GOT3 (cell line): ENCODE measurements at regions not wholly inside any gene's neighbourhood (a gene's known extent, or its start where the extent isn't known, plus 50 kb on each side); places are given as distances from the start of the nearest gene placed in this dataset.
A peak's percentile ranks its signal among the peaks of the same experiment; 100 is the strongest.
"Not testable (repeated sequence)": the region's sequence is repeated elsewhere in the genome, so short reads cannot be mapped to it uniquely, and the experiment has no call there.

Experiments used
- DNase-seq: peaks from one replicate; lab custom pipeline; 2025; ENCODE audit warnings: mixed read lengths; lab: John Stamatoyannopoulos, UW

DNA sequence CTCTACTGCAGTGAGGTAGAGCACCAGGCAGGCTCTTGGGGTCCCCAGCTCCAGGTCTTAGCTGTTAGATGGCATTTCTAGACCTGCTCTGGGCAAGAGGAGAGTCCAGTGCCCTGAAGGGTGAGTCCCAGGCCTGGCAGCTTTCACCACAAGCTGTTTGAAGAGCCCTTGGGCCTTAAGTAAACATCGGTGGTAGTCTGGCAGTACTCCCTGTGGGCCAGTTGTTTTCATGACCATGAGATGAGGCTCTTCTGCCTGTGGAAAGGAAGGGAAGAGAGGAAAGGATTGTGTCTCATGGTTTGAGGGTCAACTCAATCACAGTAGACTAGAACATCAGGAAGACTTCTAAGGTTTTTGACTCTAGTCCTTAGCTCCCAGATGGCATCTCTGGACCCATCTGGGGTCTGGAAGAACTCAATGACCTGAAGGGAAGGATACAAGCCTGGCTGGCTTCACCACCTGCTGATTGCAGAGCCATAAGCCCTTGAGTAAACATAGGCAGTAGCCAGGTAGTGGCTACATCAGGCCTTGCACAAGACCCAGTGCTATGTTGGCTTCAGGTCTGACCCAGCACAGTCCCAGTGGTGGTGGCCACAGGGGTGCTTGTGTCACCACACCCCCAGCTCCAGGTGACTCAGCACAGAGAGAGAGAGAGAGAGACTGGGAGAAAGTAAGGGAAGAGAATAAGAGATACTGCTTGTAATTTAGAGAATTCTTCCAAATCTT, 114.3 kb upstream of the PCSK5 start:
- DNase-seq, result no peak

GRCh38 chr9:75780185-75780584, 110.3 kb upstream of the PCSK5 start:
- no peak for DNase-seq

DNA sequence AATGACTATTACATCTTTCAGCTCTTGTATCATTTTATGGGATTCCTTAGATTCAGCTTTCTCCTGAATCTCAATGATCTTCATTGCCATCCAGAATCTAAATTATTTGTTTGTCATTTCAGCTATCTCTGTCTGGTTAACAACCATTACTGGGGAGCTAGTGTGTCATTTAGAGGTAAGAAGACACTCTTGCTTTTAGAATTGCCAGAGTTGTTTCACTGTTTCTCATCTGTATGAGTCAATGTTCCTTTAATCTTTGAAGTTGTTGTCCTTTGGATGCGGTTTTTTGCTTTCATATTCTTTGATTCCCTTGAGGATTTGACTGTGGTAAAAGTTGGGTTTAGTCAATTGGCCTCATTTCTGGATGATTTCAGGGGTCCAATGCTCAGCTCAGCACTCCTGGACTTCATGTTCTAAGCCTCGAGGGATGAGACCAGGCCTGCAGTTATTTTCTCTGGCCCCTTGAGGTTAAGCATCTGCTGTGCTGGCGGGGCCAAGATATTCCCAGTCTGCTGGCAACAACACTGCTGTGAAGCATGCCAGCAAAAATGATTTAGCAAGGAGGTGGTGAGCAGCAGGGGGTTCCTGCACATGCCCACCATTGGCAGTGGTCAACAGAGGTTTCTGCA, 102.4 kb upstream of the PCSK5 start:
- peak; percentile 0 for DNase-seq

- no peak for DNase-seq
Measured at GRCh38 chr9:75797085-75797580, 93.3 kb upstream of the PCSK5 start.

GRCh38 chr9:75798505-75798904, 92.0 kb upstream of the PCSK5 start:
- no peak for DNase-seq

GRCh38 chr9:75803130-75803529, 87.3 kb upstream of the PCSK5 start:
- DNase-seq, result no peak

DNA sequence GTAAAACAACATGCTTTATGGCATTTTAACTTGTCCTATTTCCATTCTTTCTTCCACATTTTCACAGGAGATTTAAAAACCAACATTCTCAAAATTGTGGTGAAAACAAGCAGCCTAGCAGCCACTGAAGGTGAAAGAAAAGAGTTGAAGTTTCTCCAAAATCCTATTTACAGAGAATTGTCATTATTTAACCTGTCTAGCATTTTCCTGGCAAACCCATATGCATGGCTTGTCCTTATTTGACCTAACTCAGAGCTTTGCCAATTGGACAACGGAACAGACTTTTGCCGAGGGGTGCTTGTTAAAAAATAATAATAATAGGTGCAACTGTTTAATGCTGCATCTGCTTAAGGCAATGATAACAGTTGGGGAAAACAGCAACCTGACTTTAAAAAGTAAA, 80.4 kb upstream of the PCSK5 start:
- no peak for DNase-seq

DNA sequence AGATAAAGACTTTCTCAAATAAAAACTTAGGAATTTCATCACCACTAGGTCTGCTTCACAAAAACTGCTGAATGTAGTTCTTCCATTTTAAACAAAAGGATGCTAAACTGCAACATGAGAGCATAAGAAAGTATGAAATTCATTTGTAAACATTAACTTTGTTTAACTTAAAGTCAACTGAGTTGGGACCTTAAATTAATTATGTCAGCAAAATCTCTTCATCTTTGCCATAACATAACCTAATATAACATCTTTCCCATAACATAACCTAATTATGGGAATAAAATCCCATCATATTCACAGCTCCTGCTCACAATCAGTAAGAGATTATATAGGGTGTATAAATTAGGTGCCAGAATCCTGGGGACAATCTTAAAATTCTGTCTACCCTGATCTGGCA, 78.8 kb upstream of the PCSK5 start:
- DNase-seq, result no peak

DNA sequence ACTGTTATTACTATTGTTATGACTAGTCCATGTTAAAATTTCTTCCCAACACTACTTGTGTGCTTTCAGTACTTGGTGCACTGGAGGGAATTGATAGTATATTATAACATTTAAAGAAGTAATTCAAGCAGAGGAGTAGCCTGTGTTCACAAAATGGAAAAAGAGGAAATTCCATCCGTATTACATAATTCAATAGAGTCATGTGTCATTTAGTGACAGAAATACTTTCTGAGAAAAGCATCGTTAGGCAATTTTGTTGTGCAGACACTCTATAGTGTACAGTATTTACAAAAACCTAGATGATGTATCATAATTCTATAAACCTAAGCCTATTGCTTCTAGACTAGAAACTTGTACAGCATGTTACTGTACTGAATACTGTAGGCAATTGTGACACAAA, 78.3 kb upstream of the PCSK5 start:
- no peak for DNase-seq

- no peak for DNase-seq
Measured at GRCh38 chr9:75814667-75815066, 75.8 kb upstream of the PCSK5 start.

DNA sequence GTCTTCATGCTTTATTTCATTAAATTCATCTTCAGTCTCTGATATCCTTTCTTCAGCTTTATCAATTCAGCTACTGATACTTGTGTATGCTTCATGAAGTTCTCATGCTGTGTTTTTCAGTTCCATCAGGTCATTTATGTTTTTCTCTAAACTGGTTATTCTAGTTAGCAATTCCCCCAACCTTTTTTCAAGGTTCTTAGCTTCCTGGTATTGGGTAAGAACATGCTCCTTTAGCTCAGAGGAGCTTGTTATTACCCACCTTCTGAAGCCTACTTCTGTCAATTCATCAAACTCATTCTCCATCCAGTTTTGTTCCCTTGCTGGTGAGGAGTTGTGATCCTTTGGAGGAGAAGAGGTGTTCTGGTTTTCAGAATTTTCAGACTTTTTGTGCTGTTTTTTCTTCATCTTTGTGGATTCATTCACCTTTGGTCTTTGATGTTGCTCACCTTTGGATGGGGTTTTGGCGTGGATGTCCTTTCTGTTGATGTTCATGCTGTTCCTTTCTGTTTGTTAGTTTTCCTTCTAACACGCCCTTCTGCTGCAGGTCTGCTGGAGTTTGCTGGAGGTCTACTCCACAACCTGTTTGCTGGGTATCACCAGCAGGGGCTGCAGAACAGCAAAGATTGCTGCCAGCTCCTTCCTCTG, 69.9 kb upstream of the PCSK5 start:
- not testable (repeated sequence) for DNase-seq

GRCh38 chr9:75823151-75823550, 67.3 kb upstream of the PCSK5 start:
- DNase-seq, result no peak

DNA sequence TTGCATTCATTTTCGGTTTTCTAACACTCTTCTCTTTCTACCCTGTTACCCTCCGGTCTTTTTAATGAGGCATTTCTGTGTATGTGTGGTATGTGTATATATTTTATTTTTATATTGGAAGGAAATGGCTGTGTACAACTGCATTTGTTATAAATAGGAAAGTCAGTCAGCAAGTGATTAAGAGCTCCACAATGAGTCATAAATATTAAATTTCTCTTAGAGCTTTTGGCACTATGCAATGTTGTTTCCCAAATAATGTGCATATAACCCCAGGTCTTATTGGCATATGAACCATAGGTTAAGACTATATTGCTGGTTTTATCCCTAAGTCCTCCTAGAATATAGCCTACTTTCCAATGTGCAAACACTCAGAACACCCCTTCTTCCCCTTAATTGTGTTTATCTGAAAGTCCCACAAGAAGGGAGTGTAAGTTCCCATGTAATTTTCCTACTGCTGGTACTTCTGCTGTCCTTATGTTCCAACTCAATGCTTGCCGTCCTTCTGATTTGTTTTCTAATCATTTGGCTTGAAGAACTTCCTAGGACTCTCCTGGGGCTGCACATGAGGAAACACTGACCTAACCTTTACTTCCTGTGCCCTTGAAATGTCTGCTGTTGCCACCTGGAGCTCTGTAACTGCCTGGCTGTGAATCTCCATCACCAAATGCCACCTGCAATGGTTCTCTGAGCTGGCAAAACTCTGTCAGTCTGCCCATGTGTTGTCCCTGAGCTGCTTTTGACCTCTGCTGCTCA, 65.5 kb upstream of the PCSK5 start:
- no peak for DNase-seq

GRCh38 chr9:75826314-75826713, 64.2 kb upstream of the PCSK5 start:
- no peak for DNase-seq

- DNase-seq, result no peak
Measured at GRCh38 chr9:75830303-75830702, 60.2 kb upstream of the PCSK5 start.

- DNase-seq, result no peak
Measured at GRCh38 chr9:75833778-75834177, 56.7 kb upstream of the PCSK5 start.

- DNase-seq, result no peak
Measured at GRCh38 chr9:75834878-75835277, 55.6 kb upstream of the PCSK5 start.
